ENCODE measurements at regions not wholly inside any gene's neighbourhood (a gene's known extent, or its start where the extent isn't known, plus 50 kb on each side); places are given as distances from the start of the nearest gene placed in this dataset.
"Not testable (repeated sequence)": the region's sequence is repeated elsewhere in the genome, so short reads cannot be mapped to it uniquely, and the experiment has no call there.

DNA sequence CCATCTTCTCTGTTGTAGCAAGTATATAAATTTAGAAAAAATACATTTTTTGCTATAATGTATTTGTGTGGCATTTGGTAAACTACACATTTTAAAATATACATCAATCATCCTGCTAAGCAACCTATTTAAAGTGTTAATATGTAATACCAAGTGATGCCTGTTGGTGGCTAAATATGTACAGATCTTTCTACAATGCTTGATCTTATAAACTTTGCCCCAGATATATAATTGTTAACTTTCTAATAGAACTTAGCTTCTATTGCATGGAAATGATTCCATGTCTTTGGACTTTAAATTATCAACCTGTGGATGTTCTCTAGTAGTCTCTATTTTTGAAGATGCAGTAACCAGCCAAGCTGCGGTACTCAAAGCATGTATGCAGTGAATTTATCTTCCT is 1260.4 kb upstream of the RAG2 start:
- H3K4me3 ChIP-seq, result no peak overlapping the region
- no peaks in the 10 kb centered on the region for H3K27me3 ChIP-seq
- H3K9me3 ChIP-seq, result no peaks in the 10 kb centered on the region
- TF ChIP-seq EP300 (IDR thresholded peaks at IDR 0.05) (no peak), POLR2A (IDR thresholded peaks at IDR 0.05) (no peak)
- TF ChIP-seq, protein P1, sequence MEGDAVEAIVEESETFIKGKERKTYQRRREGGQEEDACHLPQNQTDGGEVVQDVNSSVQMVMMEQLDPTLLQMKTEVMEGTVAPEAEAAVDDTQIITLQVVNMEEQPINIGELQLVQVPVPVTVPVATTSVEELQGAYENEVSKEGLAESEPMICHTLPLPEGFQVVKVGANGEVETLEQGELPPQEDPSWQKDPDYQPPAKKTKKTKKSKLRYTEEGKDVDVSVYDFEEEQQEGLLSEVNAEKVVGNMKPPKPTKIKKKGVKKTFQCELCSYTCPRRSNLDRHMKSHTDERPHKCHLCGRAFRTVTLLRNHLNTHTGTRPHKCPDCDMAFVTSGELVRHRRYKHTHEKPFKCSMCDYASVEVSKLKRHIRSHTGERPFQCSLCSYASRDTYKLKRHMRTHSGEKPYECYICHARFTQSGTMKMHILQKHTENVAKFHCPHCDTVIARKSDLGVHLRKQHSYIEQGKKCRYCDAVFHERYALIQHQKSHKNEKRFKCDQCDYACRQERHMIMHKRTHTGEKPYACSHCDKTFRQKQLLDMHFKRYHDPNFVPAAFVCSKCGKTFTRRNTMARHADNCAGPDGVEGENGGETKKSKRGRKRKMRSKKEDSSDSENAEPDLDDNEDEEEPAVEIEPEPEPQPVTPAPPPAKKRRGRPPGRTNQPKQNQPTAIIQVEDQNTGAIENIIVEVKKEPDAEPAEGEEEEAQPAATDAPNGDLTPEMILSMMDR (IDR thresholded peaks at IDR 0.05), result no peak
- intact Hi-C loops (cut with DNase I), result no loop called here
- no peaks in the 10 kb centered on the region for H3K36me3 ChIP-seq
- DNase-seq, result no peak
- H3K4me1 ChIP-seq (ENCODE audit: insufficient read depth), result no peaks in the 10 kb centered on the region
- WGBS, 3 donors, result 93 to 100% (median 99%) methylated on average over 1 of the region's 1 CpG
- H3K27ac ChIP-seq, result no peak overlapping the region

DNA sequence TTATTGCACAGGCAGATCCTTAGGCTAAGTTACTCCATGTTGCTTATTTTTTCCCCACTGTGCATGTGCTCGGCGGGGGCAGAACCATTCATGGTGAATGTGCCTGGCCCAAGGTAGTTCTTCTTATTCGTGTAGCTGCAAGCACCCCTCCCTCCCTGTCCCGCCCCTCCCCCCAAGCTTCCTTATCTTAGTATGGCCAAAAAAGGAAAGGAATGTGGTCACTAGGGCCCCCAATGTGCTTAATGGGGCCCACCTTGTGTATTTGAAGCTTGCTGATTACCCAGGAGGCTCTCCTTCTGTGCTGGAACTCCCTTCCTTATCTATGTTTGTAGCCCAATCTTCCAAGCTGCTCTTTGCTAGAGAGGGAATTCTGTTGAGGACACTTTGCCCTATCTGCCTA is 1259.7 kb upstream of the RAG2 start:
- Histone ChIP-seq H3K9me3 (no peaks in the 10 kb centered on the region), H3K4me1 (ENCODE audit: insufficient read depth) (no peaks in the 10 kb centered on the region), H3K4me3 (no peak overlapping the region), H3K27me3 (no peaks in the 10 kb centered on the region), H3K27ac (no peak overlapping the region), H3K36me3 (no peaks in the 10 kb centered on the region)
- DNase-seq, result no peak
- 91 to 93% (median 92%) methylated on average over 4 of the region's 4 CpGs for WGBS, 3 donors
- intact Hi-C loops (cut with DNase I), result no loop called here
- TF ChIP-seq EP300 (IDR thresholded peaks at IDR 0.05) (no peak), POLR2A (IDR thresholded peaks at IDR 0.05) (no peak)
- TF ChIP-seq, protein P1 (IDR thresholded peaks at IDR 0.05), result no peak

DNA sequence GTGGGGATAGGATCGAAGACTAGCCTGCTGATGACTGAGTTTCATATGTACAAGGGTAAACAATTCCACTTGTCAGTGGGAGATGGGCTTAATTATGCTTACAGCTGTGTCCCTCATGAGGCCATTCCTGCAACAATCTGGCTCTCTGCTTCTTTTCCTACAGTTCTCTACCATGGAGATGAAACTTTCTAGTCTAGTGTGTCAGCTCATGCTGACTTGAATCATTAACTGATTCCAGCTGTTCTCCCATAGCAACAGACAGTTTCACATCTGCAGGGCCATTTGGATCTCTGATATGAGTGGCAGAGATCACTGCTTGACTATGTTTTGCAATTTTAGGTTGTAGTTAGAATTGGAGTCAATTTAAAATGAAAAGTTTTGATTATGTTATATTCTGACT is 1251.7 kb upstream of the RAG2 start:
- H3K27ac ChIP-seq, result no peak overlapping the region
- no peak for TF ChIP-seq EP300 (IDR thresholded peaks at IDR 0.05)
- TF ChIP-seq, protein P1 (IDR thresholded peaks at IDR 0.05), result no peak
- no peak overlapping the region for H3K4me3 ChIP-seq
- intact Hi-C loops (cut with DNase I), result no loop called here
- no peaks in the 10 kb centered on the region for H3K36me3 ChIP-seq
- no peaks in the 10 kb centered on the region for H3K4me1 ChIP-seq (ENCODE audit: insufficient read depth)
- DNase-seq, result no peak
- no peaks in the 10 kb centered on the region for H3K9me3 ChIP-seq
- WGBS, 3 donors, result 54 to 62% (median 61%) methylated on average over 1 of the region's 1 CpG
- H3K27me3 ChIP-seq, result no peaks in the 10 kb centered on the region

DNA sequence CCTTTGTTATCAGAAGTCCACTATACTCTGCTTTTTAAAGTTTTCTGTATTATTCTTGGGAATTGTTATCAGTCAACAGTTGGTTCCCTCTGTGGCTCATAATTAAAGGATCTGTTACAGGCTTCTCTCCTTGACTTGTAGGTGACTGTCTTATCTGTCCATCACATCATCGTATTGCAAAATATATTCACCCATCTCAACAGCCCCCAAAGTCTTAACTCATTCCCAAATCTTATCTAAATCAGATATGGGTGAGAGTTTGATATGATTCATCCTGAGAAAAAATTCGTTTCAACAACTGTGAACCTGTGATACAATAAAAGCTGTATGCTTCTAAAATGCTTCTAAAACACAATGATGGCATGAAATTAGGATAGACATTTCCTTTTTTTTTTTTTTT is 1245.6 kb upstream of the RAG2 start:
- H3K4me1 ChIP-seq (ENCODE audit: insufficient read depth), result no peaks in the 10 kb centered on the region
- 72 to 78% (median 76%) methylated on average over 2 of the region's 2 CpGs for WGBS, 3 donors
- H3K27me3 ChIP-seq, result no peaks in the 10 kb centered on the region
- TF ChIP-seq, protein P1 (IDR thresholded peaks at IDR 0.05), result no peak
- TF ChIP-seq EP300 (IDR thresholded peaks at IDR 0.05) (no peak), POLR2A (IDR thresholded peaks at IDR 0.05) (no peak)
- intact Hi-C loops (cut with DNase I), result no loop called here
- DNase-seq, result no peak
- no peak overlapping the region for H3K4me3 ChIP-seq
- H3K27ac ChIP-seq, result no peak overlapping the region
- no peaks in the 10 kb centered on the region for H3K36me3 ChIP-seq
- no peaks in the 10 kb centered on the region for H3K9me3 ChIP-seq

DNA sequence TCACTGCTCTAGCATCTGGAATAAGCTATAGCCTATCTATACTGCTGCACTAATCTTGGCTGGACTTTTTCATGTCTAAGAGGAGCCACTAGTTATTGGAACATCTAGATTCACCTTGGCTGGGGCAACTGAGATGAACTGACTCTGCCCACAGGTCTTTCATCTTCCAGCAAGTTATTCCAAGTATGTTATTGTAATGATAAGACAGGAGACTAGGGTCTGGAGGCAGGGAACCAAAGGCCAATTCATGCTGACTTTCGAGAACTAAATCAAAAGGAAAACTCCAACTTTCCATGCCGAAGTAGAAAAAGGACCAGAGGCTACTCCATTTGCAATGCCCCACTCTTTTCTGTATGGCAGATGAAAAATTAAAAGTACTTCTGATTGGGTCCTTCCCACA is 1243.0 kb upstream of the RAG2 start:
- no peaks in the 10 kb centered on the region for H3K27me3 ChIP-seq
- no peak overlapping the region for H3K4me3 ChIP-seq
- DNase-seq, result no peak
- no peaks in the 10 kb centered on the region for H3K36me3 ChIP-seq
- WGBS, 3 donors, result 64 to 83% (median 74%) methylated on average over 2 of the region's 2 CpGs
- no peaks in the 10 kb centered on the region for H3K9me3 ChIP-seq
- intact Hi-C loops (cut with DNase I), result no loop called here
- no peak overlapping the region for H3K27ac ChIP-seq
- TF ChIP-seq, protein P1 (IDR thresholded peaks at IDR 0.05), result no peak
- TF ChIP-seq EP300 (IDR thresholded peaks at IDR 0.05) (no peak), POLR2A (IDR thresholded peaks at IDR 0.05) (no peak)
- H3K4me1 ChIP-seq (ENCODE audit: insufficient read depth), result no peaks in the 10 kb centered on the region

DNA sequence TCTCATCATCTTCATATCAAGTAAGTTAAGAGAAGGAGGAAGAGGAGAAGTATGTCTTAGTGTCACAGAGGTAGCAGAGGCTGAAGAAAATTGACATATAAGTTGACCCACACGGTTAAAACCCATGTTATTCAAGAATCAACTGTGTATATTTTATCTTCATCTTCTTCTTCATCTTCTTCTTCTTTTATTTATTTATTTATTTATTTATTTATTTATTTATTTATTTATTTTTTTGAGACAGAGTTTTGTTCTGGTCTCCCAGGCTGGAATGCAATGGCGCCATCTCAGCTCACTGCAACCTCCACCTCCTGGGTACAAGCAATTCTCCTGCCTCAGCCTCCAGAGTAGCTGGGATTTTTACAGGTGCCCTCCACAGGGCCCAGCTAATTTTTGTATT is 1242.3 kb upstream of the RAG2 start:
- H3K36me3 ChIP-seq; DNase-seq; H3K4me3 ChIP-seq; H3K27me3 ChIP-seq; H3K9me3 ChIP-seq; intact Hi-C loops (cut with DNase I); H3K27ac ChIP-seq; H3K4me1 ChIP-seq (ENCODE audit: insufficient read depth): not testable (repeated sequence)
- 93 to 96% (median 96%) methylated on average over 2 of the region's 2 CpGs for WGBS, 3 donors

All from ovary (tissue), 7 donors.